SU-DHL-6 (cell line): ENCODE measurements at regions not wholly inside any gene's neighbourhood (a gene's known extent, or its start where the extent isn't known, plus 50 kb on each side); places are given as distances from the start of the nearest gene placed in this dataset.

Experiments used
- H2AFZ ChIP-seq: fragments of 200-600 bp; sonication (generic); 2 replicates; pipeline ENCODE4 v1.6.1; 2014; ENCODE audit warnings: low read depth, mild to moderate bottlenecking, moderate library complexity, mixed read lengths, antibody characterized with exemption, low read length; ENCODE audit not compliant: severe bottlenecking
- H3F3A ChIP-seq: fragments of 200-600 bp; shearing (Covaris generic); 2 replicates; pipeline ENCODE4 v1.6.0; 2016; ENCODE audit warnings: antibody characterized with exemption, mild to moderate bottlenecking; ENCODE audit not compliant: insufficient read depth
- H3K27ac ChIP-seq: fragments of 200-600 bp; sonication (generic); 2 replicates; pipeline ENCODE4 v1.5.1; 2016; ENCODE audit warnings: low read depth, mild to moderate bottlenecking, low read length, moderate library complexity, mixed read lengths
- H3K27me3 ChIP-seq: fragments of 200-600 bp; sonication (generic), shearing (Covaris generic); 2 replicates; pipeline ENCODE4 v1.6.0; 2014; ENCODE audit warnings: mild to moderate bottlenecking, low read length
- H3K36me3 ChIP-seq: fragments of 200-600 bp; sonication (generic); 2 replicates; pipeline ENCODE4 v1.6.1; 2014; ENCODE audit warnings: mild to moderate bottlenecking, low read length, mixed read lengths
- H3K4me2 ChIP-seq: fragments of 300-600, 200-600 bp; shearing (Covaris generic), sonication (generic); 2 replicates; pipeline ENCODE4 v1.6.0; 2014; ENCODE audit warnings: low read length, low read depth, mild to moderate bottlenecking; ENCODE audit not compliant: poor library complexity, severe bottlenecking
- H3K4me3 ChIP-seq: fragments of 200-600 bp; sonication (generic); 2 replicates; pipeline ENCODE4 v1.5.1; 2014; ENCODE audit warnings: antibody characterized with exemption, low read length, mild to moderate bottlenecking, mixed read lengths; ENCODE audit not compliant: insufficient read depth, poor library complexity, severe bottlenecking
- H3K79me2 ChIP-seq: fragments of 200-600 bp; sonication (generic); 2 replicates; pipeline ENCODE4 v1.6.1; 2014; ENCODE audit warnings: mild to moderate bottlenecking, low read length, moderate library complexity; ENCODE audit not compliant: insufficient read depth
- H3K9ac ChIP-seq: fragments of 200-600 bp; sonication (generic); 2 replicates; pipeline ENCODE4 v1.7.0; 2014; ENCODE audit warnings: mild to moderate bottlenecking, low read length
- H3K9me2 ChIP-seq: fragments of 200-600 bp; sonication (generic); replicated peaks from 2 replicates; pipeline ENCODE4 v1.6.1; 2014; ENCODE audit warnings: low read length; ENCODE audit not compliant: insufficient read depth
- H3K9me3 ChIP-seq: fragments of 200-600 bp; sonication (generic); 2 replicates; pipeline ENCODE4 v1.6.1; 2014; ENCODE audit warnings: low read length, mixed read lengths; ENCODE audit not compliant: insufficient read depth
- H4K20me1 ChIP-seq: fragments of 200-600 bp; sonication (generic); 2 replicates; pipeline ENCODE4 v1.6.1; 2014; ENCODE audit warnings: low read depth, mild to moderate bottlenecking, antibody characterized with exemption, low read length, moderate library complexity, mixed read lengths
- CTCF ChIP-seq: fragments of 200-600 bp; sonication (generic); IDR thresholded peaks from one replicate; pipeline ENCODE4 v1.5.1; 2017; ENCODE audit warnings: antibody characterized with exemption, mild to moderate bottlenecking, low read length, moderate library complexity; ENCODE audit not compliant: insufficient read depth, poor library complexity, severe bottlenecking
- EZH2phosphoT487 ChIP-seq: fragments of 200-600 bp; sonication (generic), shearing (Covaris generic); conservative IDR thresholded peaks from 2 replicates; pipeline ENCODE4 v1.6.1; 2018; ENCODE audit warnings: mild to moderate bottlenecking, antibody characterized with exemption, low read length, moderate library complexity, mixed read lengths

GRCh38 chr20:23206061-23206460 is 119.9 kb upstream of the CD93 start:
- Histone ChIP-seq H2AFZ (no peak overlapping the region), H3K79me2 (no peaks in the 10 kb centered on the region), H3K36me3 (no peaks in the 10 kb centered on the region), H3K4me3 (no peak overlapping the region), H3K9ac (no peak overlapping the region), H3K4me2 (no peak overlapping the region), H3K27me3 (no peaks in the 10 kb centered on the region), H4K20me1 (no peaks in the 10 kb centered on the region), H3F3A (no peaks in the 10 kb centered on the region), H3K9me2 (no peaks in the 10 kb centered on the region), H3K27ac (no peak overlapping the region), H3K9me3 (no peaks in the 10 kb centered on the region)
- no peak for TF ChIP-seq EZH2phosphoT487
- no peak for TF ChIP-seq CTCF

- no peaks in the 10 kb centered on the region for H3K9me2 ChIP-seq
- H3K79me2 ChIP-seq = no peaks in the 10 kb centered on the region
- TF ChIP-seq CTCF (no peak), EZH2phosphoT487 (no peak)
- H2AFZ ChIP-seq = no peak overlapping the region
- H3K9me3 ChIP-seq = no peaks in the 10 kb centered on the region
- no peaks in the 10 kb centered on the region for H3F3A ChIP-seq
- H3K36me3 ChIP-seq = no peaks in the 10 kb centered on the region
- no peak overlapping the region for H3K9ac ChIP-seq
- no peaks in the 10 kb centered on the region for H3K27me3 ChIP-seq
- H3K4me3 ChIP-seq = no peak overlapping the region
- H4K20me1 ChIP-seq = no peaks in the 10 kb centered on the region
- H3K4me2 ChIP-seq = no peak overlapping the region
- H3K27ac ChIP-seq = no peak overlapping the region
Measured at GRCh38 chr20:23205611-23206041, 119.5 kb upstream of the CD93 start.

GRCh38 chr20:23205211-23205610 is 119.1 kb upstream of the CD93 start:
- H3K9ac ChIP-seq = no peak overlapping the region
- no peaks in the 10 kb centered on the region for H4K20me1 ChIP-seq
- no peak overlapping the region for H3K4me2 ChIP-seq
- no peak overlapping the region for H2AFZ ChIP-seq
- no peak for TF ChIP-seq EZH2phosphoT487
- no peak for TF ChIP-seq CTCF
- H3F3A ChIP-seq = no peaks in the 10 kb centered on the region
- no peaks in the 10 kb centered on the region for H3K36me3 ChIP-seq
- H3K9me2 ChIP-seq = no peaks in the 10 kb centered on the region
- H3K27me3 ChIP-seq = no peaks in the 10 kb centered on the region
- no peak overlapping the region for H3K4me3 ChIP-seq
- H3K27ac ChIP-seq = no peak overlapping the region
- H3K9me3 ChIP-seq = no peaks in the 10 kb centered on the region
- no peaks in the 10 kb centered on the region for H3K79me2 ChIP-seq
